SK-N-SH (cell line): ENCODE measurements at regions not wholly inside any gene's neighbourhood (a gene's known extent, or its start where the extent isn't known, plus 50 kb on each side); places are given as distances from the start of the nearest gene placed in this dataset.

Source experiments
- CTCF ChIP-seq: fragments of 200-600 bp; sonication (generic); IDR thresholded peaks from 2 replicates; pipeline ENCODE4 v1.6.1; 2017; ENCODE audit warnings: antibody characterized with exemption, mild to moderate bottlenecking, moderate library complexity
- FOXM1 ChIP-seq: IDR thresholded peaks from 2 replicates; pipeline ENCODE4 v1.4.0; 2012; ENCODE audit warnings: low read depth, mild to moderate bottlenecking

GRCh38 chr1:193939585-193939984, 753.2 kb upstream of the B3GALT2 start:
- TF ChIP-seq CTCF (no peak), FOXM1 (no peak)
